Mesodermal cell (in vitro differentiated cells): ENCODE measurements at regions not wholly inside any gene's neighbourhood (a gene's known extent, or its start where the extent isn't known, plus 50 kb on each side); places are given as distances from the start of the nearest gene placed in this dataset.

Source experiments
- H3K27ac ChIP-seq: 2 replicates; pipeline ENCODE4 v1.7.0; 2013; ENCODE audit warnings: mild to moderate bottlenecking, low read depth, low read length, moderate library complexity; ENCODE audit not compliant: severe bottlenecking
- H3K36me3 ChIP-seq: 2 replicates; pipeline ENCODE4 v1.7.1; 2013; ENCODE audit warnings: mild to moderate bottlenecking, low read length, moderate library complexity; ENCODE audit not compliant: control insufficient read depth, insufficient read depth
- H3K4me1 ChIP-seq: one replicate; pipeline ENCODE4 v1.7.1; 2013; ENCODE audit warnings: mild to moderate bottlenecking, low read length; ENCODE audit not compliant: insufficient read depth, control insufficient read depth, poor library complexity, severe bottlenecking
- H3K4me3 ChIP-seq: 2 replicates; pipeline ENCODE4 v1.7.0; 2013; ENCODE audit warnings: low read length, control low read depth, mild to moderate bottlenecking; ENCODE audit not compliant: insufficient read depth, poor library complexity, severe bottlenecking; ENCODE audit errors: extremely low read depth
- H3K9me3 ChIP-seq: 2 replicates; pipeline ENCODE4 v1.7.1; 2013; ENCODE audit warnings: mild to moderate bottlenecking, low read length, moderate library complexity; ENCODE audit not compliant: control insufficient read depth
- WGBS, 2 experiments: methylation state at CpG; one replicate each; pipeline ENCODE4 v1.1.5; 2013; ENCODE audit warnings: missing lambda C conversion rate in 2 of 2; ENCODE audit not compliant: insufficient coverage in 2 of 2; 5-methylcytosine and 5-hydroxymethylcytosine counted together

GRCh38 chr1:48052923-48053291 lies 55.7 kb upstream of the TRABD2B start:
- H3K36me3 ChIP-seq = no peaks in the 10 kb centered on the region
- H3K9me3 ChIP-seq = no peaks in the 10 kb centered on the region
- no CpG with 5 or more reads among the region's 1 CpG for WGBS, 2 experiments
- H3K27ac ChIP-seq = peak overlapping the region; percentile 41
- no peak overlapping the region for H3K4me3 ChIP-seq
- peaks cover 53% of the 10 kb centered on the region for H3K4me1 ChIP-seq

GRCh38 chr1:48051466-48052126 lies 54.4 kb upstream of the TRABD2B start:
- Histone ChIP-seq H3K4me1 (peaks cover 66% of the 10 kb centered on the region), H3K4me3 (no peak overlapping the region), H3K27ac (peak overlapping the region; percentile 6), H3K9me3 (no peaks in the 10 kb centered on the region), H3K36me3 (no peaks in the 10 kb centered on the region)
- 57 to 65% methylated on average over 1 to 3 of the region's 5 CpGs for WGBS, 2 experiments

- H3K4me1 ChIP-seq = peaks cover 66% of the 10 kb centered on the region
- WGBS, 2 experiments = 77 to 86% methylated on average over 1 to 3 of the region's 8 CpGs
Measured at GRCh38 chr1:48049823-48050535, 52.8 kb upstream of the TRABD2B start.

GRCh38 chr1:48048980-48049379 lies 51.8 kb upstream of the TRABD2B start:
- peaks cover 64% of the 10 kb centered on the region for H3K4me1 ChIP-seq
- peak overlapping the region; percentile 79 for H3K27ac ChIP-seq
- H3K36me3 ChIP-seq = no peaks in the 10 kb centered on the region
- no peaks in the 10 kb centered on the region for H3K9me3 ChIP-seq
- 79% methylated on average over 4 to 6 of the region's 7 CpGs for WGBS, 2 experiments
- H3K4me3 ChIP-seq = no peak overlapping the region

More at GRCh38 chr1:48049823-48050535, 52.8 kb upstream of the TRABD2B start:
- Histone ChIP-seq H3K27ac (peak overlapping the region; percentile 79), H3K36me3 (no peaks in the 10 kb centered on the region), H3K9me3 (no peaks in the 10 kb centered on the region), H3K4me3 (no peak overlapping the region)

GRCh38 chr1:48048064-48048463 lies 50.9 kb upstream of the TRABD2B start:
- H3K4me1 ChIP-seq = peaks cover 61% of the 10 kb centered on the region

GRCh38 chr1:48047116-48047515 lies 49.9 kb upstream of the TRABD2B start:
- H3K27ac ChIP-seq = peak overlapping the region; percentile 88
- no peaks in the 10 kb centered on the region for H3K9me3 ChIP-seq
- H3K4me3 ChIP-seq = no peak overlapping the region
- peaks cover 54% of the 10 kb centered on the region for H3K4me1 ChIP-seq
- H3K36me3 ChIP-seq = no peaks in the 10 kb centered on the region
- WGBS, 2 experiments = 57 to 85% methylated on average over 1 to 2 of the region's 4 CpGs

More at GRCh38 chr1:48048064-48048463, 50.9 kb upstream of the TRABD2B start:
- Histone ChIP-seq H3K36me3 (no peaks in the 10 kb centered on the region), H3K4me3 (no peak overlapping the region), H3K9me3 (no peaks in the 10 kb centered on the region), H3K27ac (peak overlapping the region; percentile 88)
- WGBS, 2 experiments = 67 to 85% methylated on average over 1 to 2 of the region's 4 CpGs
